Spleen (tissue), 7 donors: ENCODE measurements at regions not wholly inside any gene's neighbourhood (a gene's known extent, or its start where the extent isn't known, plus 50 kb on each side); places are given as distances from the start of the nearest gene placed in this dataset.

ENCODE experiments used
- POLR2AphosphoS5 ChIP-seq, 3 donors: sonication (generic); formaldehyde crosslinking; IDR thresholded peaks; one replicate each; pipeline ENCODE4 v1.5.1; 2017; ENCODE audit warnings: antibody characterized with exemption in 3 of 3
- TF ChIP-seq, protein P1 (sequence below), 11 experiments: fragments of 200-600 bp in 7 of 11; fragments of 450-650 bp in 4 of 11; sonication (generic) in 4 of 11; IDR thresholded peaks in 8 of 11; conservative IDR thresholded peaks in 3 of 11; 1 replicate in 7 of 11; 2 replicates in 4 of 11; pipeline versions ENCODE4 v1.4.0 to v1.8.0; 2016 to 2021; ENCODE audit warnings: antibody characterized with exemption in 11 of 11, inconsistent platforms in 4 of 11, mild to moderate bottlenecking in 1 of 11
- donor health status: DM: no; HTN: no; CAD: no; lungs with moderate emphysema.
- donor health status: DM: no; HTN: no; CAD: no.
- donor health status: DM: no; HTN: no; CAD: no.

DNA sequence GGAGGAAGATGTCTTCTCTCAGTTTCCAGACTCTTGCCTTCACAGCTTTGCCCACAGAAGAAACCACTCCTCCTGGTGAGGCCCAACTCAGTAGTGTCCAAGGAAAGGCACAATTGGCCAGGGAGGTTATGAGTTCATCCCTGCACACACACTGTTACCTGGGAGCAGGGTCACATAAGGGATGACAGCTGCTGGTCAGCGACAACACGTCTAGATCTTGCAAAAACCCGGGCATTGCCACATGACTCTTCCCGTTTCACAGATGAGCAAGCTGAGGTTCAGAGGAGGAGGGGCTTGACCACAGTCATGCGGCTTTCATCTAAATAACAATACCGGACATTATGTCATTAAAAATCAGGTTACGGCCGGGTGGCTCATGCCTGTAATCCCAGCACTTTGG lies 186.0 kb downstream of the COPRS start:
- TF ChIP-seq, protein P1, sequence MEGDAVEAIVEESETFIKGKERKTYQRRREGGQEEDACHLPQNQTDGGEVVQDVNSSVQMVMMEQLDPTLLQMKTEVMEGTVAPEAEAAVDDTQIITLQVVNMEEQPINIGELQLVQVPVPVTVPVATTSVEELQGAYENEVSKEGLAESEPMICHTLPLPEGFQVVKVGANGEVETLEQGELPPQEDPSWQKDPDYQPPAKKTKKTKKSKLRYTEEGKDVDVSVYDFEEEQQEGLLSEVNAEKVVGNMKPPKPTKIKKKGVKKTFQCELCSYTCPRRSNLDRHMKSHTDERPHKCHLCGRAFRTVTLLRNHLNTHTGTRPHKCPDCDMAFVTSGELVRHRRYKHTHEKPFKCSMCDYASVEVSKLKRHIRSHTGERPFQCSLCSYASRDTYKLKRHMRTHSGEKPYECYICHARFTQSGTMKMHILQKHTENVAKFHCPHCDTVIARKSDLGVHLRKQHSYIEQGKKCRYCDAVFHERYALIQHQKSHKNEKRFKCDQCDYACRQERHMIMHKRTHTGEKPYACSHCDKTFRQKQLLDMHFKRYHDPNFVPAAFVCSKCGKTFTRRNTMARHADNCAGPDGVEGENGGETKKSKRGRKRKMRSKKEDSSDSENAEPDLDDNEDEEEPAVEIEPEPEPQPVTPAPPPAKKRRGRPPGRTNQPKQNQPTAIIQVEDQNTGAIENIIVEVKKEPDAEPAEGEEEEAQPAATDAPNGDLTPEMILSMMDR (IDR thresholded peaks at IDR 0.05 in 8 of 11, conservative IDR thresholded peaks at IDR 0.05 in 3 of 11): no peak
- TF ChIP-seq POLR2AphosphoS5 (IDR thresholded peaks at IDR 0.05): no peak
